ENCODE measurements at regions not wholly inside any gene's neighbourhood (a gene's known extent, or its start where the extent isn't known, plus 50 kb on each side); places are given as distances from the start of the nearest gene placed in this dataset.
"Not testable (repeated sequence)": the region's sequence is repeated elsewhere in the genome, so short reads cannot be mapped to it uniquely, and the experiment has no call there.

- DNase-seq (ENCODE audit: extremely low read depth in 1 of 2, low read depth in 1 of 2), result no peak
Observed at GRCh38 chr3:99586701-99587100, 51.7 kb upstream of the COL8A1 start.

GRCh38 chr3:99579965-99580364, 58.4 kb upstream of the COL8A1 start:
- DNase-seq (ENCODE audit: extremely low read depth in 1 of 2, low read depth in 1 of 2), result no peak

- no peak for DNase-seq (ENCODE audit: extremely low read depth in 1 of 2, low read depth in 1 of 2)
Observed at GRCh38 chr3:99579246-99579645, 59.1 kb upstream of the COL8A1 start.

- no peak for DNase-seq (ENCODE audit: extremely low read depth in 1 of 2, low read depth in 1 of 2)
Observed at GRCh38 chr3:99578339-99578970, 59.9 kb upstream of the COL8A1 start.

GRCh38 chr3:99576904-99577559, 61.4 kb upstream of the COL8A1 start:
- DNase-seq (ENCODE audit: extremely low read depth in 1 of 2, low read depth in 1 of 2), result no peak

- no peak for DNase-seq (ENCODE audit: extremely low read depth in 1 of 2, low read depth in 1 of 2)
Observed at GRCh38 chr3:99575683-99576082, 62.7 kb upstream of the COL8A1 start.

GRCh38 chr3:99570061-99570460, 68.3 kb upstream of the COL8A1 start:
- no peak for DNase-seq (ENCODE audit: extremely low read depth in 1 of 2, low read depth in 1 of 2)

GRCh38 chr3:99568663-99569335, 69.6 kb upstream of the COL8A1 start:
- no peak for DNase-seq (ENCODE audit: extremely low read depth in 1 of 2, low read depth in 1 of 2)

GRCh38 chr3:99565331-99565730, 73.1 kb upstream of the COL8A1 start:
- no peak for DNase-seq (ENCODE audit: extremely low read depth in 1 of 2, low read depth in 1 of 2)

- DNase-seq (ENCODE audit: extremely low read depth in 1 of 2, low read depth in 1 of 2), result no peak
Observed at GRCh38 chr3:99562990-99563607, 75.3 kb upstream of the COL8A1 start.

- DNase-seq (ENCODE audit: extremely low read depth in 1 of 2, low read depth in 1 of 2), result no peak
Observed at GRCh38 chr3:99562138-99562537, 76.3 kb upstream of the COL8A1 start.

- DNase-seq (ENCODE audit: extremely low read depth in 1 of 2, low read depth in 1 of 2), result no peak
Observed at GRCh38 chr3:99561056-99561455, 77.3 kb upstream of the COL8A1 start.

- no peak for DNase-seq (ENCODE audit: extremely low read depth in 1 of 2, low read depth in 1 of 2)
Observed at GRCh38 chr3:99559196-99559595, 79.2 kb upstream of the COL8A1 start.

GRCh38 chr3:99555885-99556284, 82.5 kb upstream of the COL8A1 start:
- not testable (repeated sequence) for DNase-seq (ENCODE audit: extremely low read depth in 1 of 2, low read depth in 1 of 2)

- DNase-seq (ENCODE audit: extremely low read depth in 1 of 2, low read depth in 1 of 2), result no peak
Observed at GRCh38 chr3:99551520-99551919, 86.9 kb upstream of the COL8A1 start.

- no peak for DNase-seq (ENCODE audit: extremely low read depth in 1 of 2, low read depth in 1 of 2)
Observed at GRCh38 chr3:99549957-99550603, 88.3 kb upstream of the COL8A1 start.

- DNase-seq (ENCODE audit: extremely low read depth in 1 of 2, low read depth in 1 of 2), result no peak
Observed at GRCh38 chr3:99549220-99549619, 89.2 kb upstream of the COL8A1 start.

GRCh38 chr3:99548674-99549073, 89.7 kb upstream of the COL8A1 start:
- no peak for DNase-seq (ENCODE audit: extremely low read depth in 1 of 2, low read depth in 1 of 2)

- DNase-seq (ENCODE audit: extremely low read depth in 1 of 2, low read depth in 1 of 2), result no peak
Observed at GRCh38 chr3:99545941-99546580, 92.3 kb upstream of the COL8A1 start.

GRCh38 chr3:99544786-99545281, 93.6 kb upstream of the COL8A1 start:
- DNase-seq (ENCODE audit: extremely low read depth in 1 of 2, low read depth in 1 of 2), result no peak

GRCh38 chr3:99543796-99544195, 94.6 kb upstream of the COL8A1 start:
- no peak for DNase-seq (ENCODE audit: extremely low read depth in 1 of 2, low read depth in 1 of 2)

All from stimulated activated CD8-positive, alpha-beta memory T cell treated with anti-CD3 and anti-CD28 coated beads, Interleukin-7, amount 100 ng/mL, for 48 hours (primary cell).